H9 (cell line): ENCODE measurements at regions not wholly inside any gene's neighbourhood (a gene's known extent, or its start where the extent isn't known, plus 50 kb on each side); places are given as distances from the start of the nearest gene placed in this dataset.

ENCODE experiments used
- DNase-seq: peaks from one replicate; pipeline ENCODE4 v3.0.0-alpha.2; 2017
- H2AFZ ChIP-seq: one replicate; pipeline ENCODE4 v1.6.1; 2013; ENCODE audit warnings: mild to moderate bottlenecking, low read length, control low read depth, moderate library complexity
- H2AK5ac ChIP-seq: 2 replicates; pipeline ENCODE4 v1.6.1; 2013; ENCODE audit warnings: low read length, control low read depth, mixed read lengths; ENCODE audit not compliant: insufficient read length
- H2BK120ac ChIP-seq: one replicate; pipeline ENCODE4 v1.6.1; 2013; ENCODE audit warnings: low read depth, mild to moderate bottlenecking, low read length, control low read depth, inconsistent platforms; ENCODE audit not compliant: poor library complexity, severe bottlenecking
- H2BK12ac ChIP-seq: 2 replicates; pipeline ENCODE4 v1.6.1; 2013; ENCODE audit warnings: low read length, control low read depth, mixed read lengths, low read depth; ENCODE audit not compliant: insufficient read length
- H2BK15ac ChIP-seq: 2 replicates; pipeline ENCODE4 v1.6.1; 2013; ENCODE audit warnings: low read depth, low read length, control low read depth
- H2BK20ac ChIP-seq: one replicate; pipeline ENCODE4 v1.6.1; 2013; ENCODE audit warnings: low read depth, mild to moderate bottlenecking, low read length, control low read depth, inconsistent platforms; ENCODE audit not compliant: poor library complexity, severe bottlenecking
- H2BK5ac ChIP-seq: 2 replicates; pipeline ENCODE4 v1.6.1; 2013; ENCODE audit warnings: low read length, control low read depth, mixed read lengths; ENCODE audit not compliant: insufficient read length
- H3K14ac ChIP-seq: 2 replicates; pipeline ENCODE4 v1.6.1; 2013; ENCODE audit warnings: low read length, control low read depth; ENCODE audit not compliant: insufficient read depth
- H3K18ac ChIP-seq: 2 replicates; pipeline ENCODE4 v1.6.1; 2013; ENCODE audit warnings: low read depth, mild to moderate bottlenecking, mixed read lengths, low read length, control low read depth; ENCODE audit not compliant: insufficient read length
- H3K23ac ChIP-seq: 2 replicates; pipeline ENCODE4 v1.6.1; 2013; ENCODE audit warnings: low read length, control low read depth, mixed read lengths, low read depth; ENCODE audit not compliant: insufficient read length
- H3K23me2 ChIP-seq: 2 replicates; pipeline ENCODE4 v1.6.1; 2013; ENCODE audit warnings: low read depth, mild to moderate bottlenecking, mixed read lengths, low read length, control low read depth; ENCODE audit not compliant: insufficient read length, poor library complexity, severe bottlenecking
- H3K27ac ChIP-seq: 2 replicates; pipeline ENCODE4 v1.5.1; 2013; ENCODE audit warnings: low read length, control low read depth, mixed read lengths, low read depth; ENCODE audit not compliant: insufficient read length
- H3K27me3 ChIP-seq: 2 replicates; pipeline ENCODE4 v1.6.1; 2013; ENCODE audit warnings: low read length, control low read depth, inconsistent platforms; ENCODE audit not compliant: insufficient read depth
- H3K4ac ChIP-seq: 2 replicates; pipeline ENCODE4 v1.6.1; 2013; ENCODE audit warnings: low read depth, mild to moderate bottlenecking, control low read depth, inconsistent platforms, low read length, moderate library complexity
- H3K4me1 ChIP-seq: 2 replicates; pipeline ENCODE4 v1.6.1; 2013; ENCODE audit warnings: low read length, control low read depth, inconsistent platforms; ENCODE audit not compliant: insufficient read depth
- H3K4me2 ChIP-seq: 2 replicates; pipeline ENCODE4 v1.6.1; 2013; ENCODE audit warnings: low read length, control low read depth, mixed read lengths; ENCODE audit not compliant: insufficient read length, insufficient read depth
- H3K56ac ChIP-seq: 2 replicates; pipeline ENCODE4 v1.6.1; 2013; ENCODE audit warnings: low read depth, mild to moderate bottlenecking, mixed read lengths, low read length, control low read depth; ENCODE audit not compliant: insufficient read length
- H3K79me1 ChIP-seq: 2 replicates; pipeline ENCODE4 v1.6.1; 2013; ENCODE audit warnings: low read depth, mild to moderate bottlenecking, moderate library complexity, low read length, control low read depth, inconsistent platforms; ENCODE audit not compliant: insufficient read depth, poor library complexity, severe bottlenecking
- H3K79me2 ChIP-seq: 2 replicates; pipeline ENCODE4 v1.6.1; 2013; ENCODE audit warnings: low read length, control low read depth, inconsistent platforms; ENCODE audit not compliant: insufficient read depth
- H3K9ac ChIP-seq: 2 replicates; pipeline ENCODE4 v1.6.1; 2013; ENCODE audit warnings: low read length, control low read depth, mixed read lengths; ENCODE audit not compliant: insufficient read length; ENCODE audit errors: extremely low read depth
- H3K9me3 ChIP-seq: one replicate; pipeline ENCODE4 v1.6.1; 2013; ENCODE audit warnings: low read depth, low read length, inconsistent platforms; ENCODE audit not compliant: control insufficient read depth
- H3T11ph ChIP-seq: one replicate; pipeline ENCODE4 v1.6.1; 2013; ENCODE audit warnings: mild to moderate bottlenecking, low read length, control low read depth, inconsistent platforms
- H4K20me1 ChIP-seq: one replicate; pipeline ENCODE4 v1.6.1; 2013; ENCODE audit not compliant: control insufficient read depth, insufficient read length, insufficient read depth
- H4K5ac ChIP-seq: 2 replicates; pipeline ENCODE4 v1.6.1; 2013; ENCODE audit warnings: low read depth, mild to moderate bottlenecking, mixed read lengths, low read length, control low read depth; ENCODE audit not compliant: insufficient read length
- H4K8ac ChIP-seq: replicated peaks from 2 replicates; pipeline ENCODE4 v1.6.1; 2013; ENCODE audit warnings: low read length, control low read depth, mixed read lengths, low read depth; ENCODE audit not compliant: insufficient read length
- H4K91ac ChIP-seq: 2 replicates; pipeline ENCODE4 v1.6.1; 2013; ENCODE audit warnings: low read depth, mild to moderate bottlenecking, moderate library complexity, mixed read lengths, low read length, control low read depth; ENCODE audit not compliant: insufficient read length
- H3K27ac Mint-ChIP-seq, 3 experiments: 2 replicates in 2 of 3; 3 replicates in 1 of 3; pipeline ENCODE4 v1.8.0; 2020 to 2021; ENCODE audit warnings: mixed read lengths in 3 of 3, mild to moderate bottlenecking in 1 of 3, moderate library complexity in 1 of 3
- H3K27me3 Mint-ChIP-seq: 2 replicates; pipeline ENCODE4 v1.8.0; 2021; ENCODE audit warnings: low read depth, mild to moderate bottlenecking, moderate library complexity, mixed read lengths
- H3K36me3 Mint-ChIP-seq, 3 experiments: 2 replicates in 2 of 3; 3 replicates in 1 of 3; pipeline ENCODE4 v1.8.0; 2020 to 2021; ENCODE audit warnings: low read depth in 3 of 3, mixed read lengths in 3 of 3; ENCODE audit not compliant: insufficient read depth in 1 of 3
- H3K4me1 Mint-ChIP-seq, 2 experiments: 2 replicates each; pipeline ENCODE4 v1.8.0; 2020; ENCODE audit warnings: mixed read lengths in 2 of 2
- H3K4me3 Mint-ChIP-seq, 2 experiments: 2 replicates in 1 of 2; 3 replicates in 1 of 2; pipeline ENCODE4 v1.8.0; 2020 to 2021; ENCODE audit warnings: mild to moderate bottlenecking in 2 of 2, mixed read lengths in 2 of 2, moderate library complexity in 1 of 2
- H3K9me3 Mint-ChIP-seq, 2 experiments: 2 replicates in 1 of 2; 3 replicates in 1 of 2; pipeline ENCODE4 v1.8.0; 2020; ENCODE audit warnings: mild to moderate bottlenecking in 2 of 2, mixed read lengths in 2 of 2, moderate library complexity in 1 of 2
- CTCF ChIP-seq: fragments of 200-600 bp; sonication (generic); conservative IDR thresholded peaks from 3 replicates; pipeline ENCODE4 v1.8.0; 2021; ENCODE audit warnings: antibody characterized with exemption, mild to moderate bottlenecking
- WGBS: extraction: QIAGEN DNeasy Blood & Tissue Kit; methylation state at CpG from one replicate; pipeline ENCODE4 v1.1.7; 2013; ENCODE audit warnings: missing lambda C conversion rate, low lambda C conversion rate, mixed read lengths; ENCODE audit not compliant: insufficient read length; ENCODE audit errors: extremely low coverage; 5-methylcytosine and 5-hydroxymethylcytosine counted together

- Histone ChIP-seq H3K14ac (no peak overlapping the region), H3K9ac (no peak overlapping the region), H2BK20ac (no peak overlapping the region), H3K4me2 (no peak overlapping the region), H3K27ac (no peak overlapping the region), H3K56ac (no peak overlapping the region), H4K20me1 (no peaks in the 10 kb centered on the region), H3K9me3 (no peaks in the 10 kb centered on the region), H2BK5ac (no peak overlapping the region), H2BK12ac (no peak overlapping the region), H3K18ac (no peak overlapping the region), H3K4me1 (no peaks in the 10 kb centered on the region), H2BK120ac (no peak overlapping the region), H3K27me3 (no peaks in the 10 kb centered on the region), H4K5ac (no peak overlapping the region), H3K23ac (no peak overlapping the region), H3K23me2 (no peaks in the 10 kb centered on the region), H2BK15ac (no peak overlapping the region), H2AFZ (no peak overlapping the region), H3T11ph (no peak overlapping the region), H3K79me1 (no peaks in the 10 kb centered on the region), H3K79me2 (no peaks in the 10 kb centered on the region), H2AK5ac (no peak overlapping the region), H3K4ac (no peak overlapping the region), H4K8ac (no peak overlapping the region), H4K91ac (no peak overlapping the region)
- no peaks in the 10 kb centered on the region for H3K9me3 Mint-ChIP-seq
- no CpG with 5 or more reads among the region's 14 CpGs for WGBS
- H3K36me3 Mint-ChIP-seq: no peaks in the 10 kb centered on the region; a peak in 1 of 7 replicates
- peak overlapping the region in 1 of 3 experiments; percentile 1; a peak in 1 of 7 replicates for H3K27ac Mint-ChIP-seq
- no peak for DNase-seq
- H3K4me1 Mint-ChIP-seq: peaks cover 3 to 10% of the 10 kb centered on the region in 2 experiments; a peak in 3 of 4 replicates
- no peak for TF ChIP-seq CTCF
- H3K4me3 Mint-ChIP-seq: no peak overlapping the region
- peaks cover 14% of the 10 kb centered on the region for H3K27me3 Mint-ChIP-seq
These were observed 300.5 kb upstream of the ZMIZ1 start for GRCh38 chr10:78768041-78768835.
